Suppressor macrophage treated with lipopolysaccharide for 1 hour (primary cell): ENCODE measurements at regions not wholly inside any gene's neighbourhood (a gene's known extent, or its start where the extent isn't known, plus 50 kb on each side); places are given as distances from the start of the nearest gene placed in this dataset.

ENCODE experiments used
- DNase-seq, 3 donors: peaks; one replicate each; pipeline ENCODE4 v3.0.0-alpha.2; 2020 to 2022

DNA sequence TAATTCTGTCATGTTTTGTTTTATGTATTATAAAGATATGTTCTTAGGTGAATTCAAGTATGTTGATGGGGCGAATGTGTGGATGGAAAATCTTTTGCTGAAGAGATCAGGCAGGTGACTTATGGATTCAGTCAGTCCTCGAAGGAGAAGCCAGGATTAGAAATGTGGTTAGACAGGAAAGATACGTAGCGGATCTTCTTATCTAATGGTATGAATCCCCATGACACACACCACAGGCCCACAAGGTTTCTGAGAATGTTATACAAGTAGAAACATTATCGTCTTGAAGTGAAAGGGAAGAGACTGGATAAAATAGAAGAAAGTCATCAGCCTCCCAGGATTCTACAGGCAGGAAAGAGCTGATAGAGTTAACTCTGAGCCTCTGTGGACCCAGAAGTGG is 69.0 kb upstream of the RFXAP start:
- no peak for DNase-seq

DNA sequence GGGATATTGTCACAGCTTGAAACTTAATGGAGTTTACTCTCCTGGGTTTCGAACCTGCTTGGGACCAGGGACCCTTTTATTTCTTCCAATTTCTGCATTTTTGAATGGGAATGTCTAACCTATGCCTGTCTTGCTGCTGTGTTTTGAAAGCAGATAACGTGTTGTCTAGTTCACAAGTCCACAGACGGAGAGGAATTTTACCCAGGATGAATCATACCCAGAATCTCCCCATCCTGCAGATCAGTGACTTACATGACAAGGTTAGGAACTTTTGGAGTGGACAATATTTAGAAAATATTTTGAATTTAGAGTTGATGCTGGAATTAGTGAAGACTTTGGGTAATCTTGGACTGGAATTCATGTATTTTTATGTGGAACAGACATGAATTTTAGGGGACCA is 68.6 kb upstream of the RFXAP start:
- no peak for DNase-seq

DNA sequence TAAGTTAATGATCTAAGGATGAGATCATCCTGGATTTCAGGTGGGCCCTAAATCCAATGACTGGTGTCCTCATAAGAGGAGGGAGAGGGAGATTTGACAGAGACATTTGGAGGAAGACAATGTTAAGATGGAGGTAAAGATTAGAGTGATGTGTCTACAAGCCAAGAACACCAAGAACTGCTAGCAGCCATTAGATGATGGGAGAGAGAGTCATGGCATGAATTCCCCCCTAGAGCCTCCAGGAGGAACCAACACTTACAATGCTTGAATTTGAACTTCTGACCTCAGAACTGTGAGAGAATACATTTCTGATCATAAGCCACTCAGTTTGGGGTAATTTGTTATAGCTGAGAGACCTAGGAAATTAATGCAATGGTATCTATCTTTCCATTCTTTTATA is 68.1 kb upstream of the RFXAP start:
- DNase-seq, result no peak

- no peak for DNase-seq
Observed at GRCh38 chr13:36752673-36753072, 66.3 kb upstream of the RFXAP start.

- no peak for DNase-seq
Observed at GRCh38 chr13:36753176-36753575, 65.8 kb upstream of the RFXAP start.

GRCh38 chr13:36758345-36758744 is 60.7 kb upstream of the RFXAP start:
- no peak for DNase-seq

GRCh38 chr13:36763126-36763722 is 55.8 kb upstream of the RFXAP start:
- DNase-seq, result no peak

- no peak for DNase-seq
Observed at GRCh38 chr13:36764536-36764935, 54.5 kb upstream of the RFXAP start.

- DNase-seq, result no peak
Observed at GRCh38 chr13:36764957-36765356, 54.1 kb upstream of the RFXAP start.

- DNase-seq, result no peak
Observed at GRCh38 chr13:36766295-36766694, 52.7 kb upstream of the RFXAP start.

GRCh38 chr13:36767276-36767675 is 51.7 kb upstream of the RFXAP start:
- DNase-seq, result no peak

DNA sequence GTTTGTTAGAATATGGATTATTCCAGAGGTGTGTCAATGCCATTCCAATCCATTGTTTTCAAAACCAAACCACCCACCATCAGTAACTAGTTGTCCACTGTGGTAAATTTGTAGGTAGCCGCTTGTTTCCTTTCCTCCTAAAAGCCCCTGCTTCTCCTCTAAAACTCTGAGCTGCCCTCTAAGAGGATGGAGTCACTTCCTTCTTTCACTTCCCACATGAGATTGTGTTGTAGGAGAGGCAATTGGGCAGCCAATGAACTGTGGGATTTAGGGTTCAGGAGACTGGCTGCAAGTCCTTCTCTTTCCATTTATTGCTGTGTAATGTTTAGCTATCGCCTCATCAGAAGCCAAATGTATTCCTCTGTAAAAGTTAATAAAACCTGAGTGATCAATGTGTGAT is 49.9 kb upstream of the RFXAP start:
- peak; percentile 40 to 51 (median 44) for DNase-seq
